ENCODE measurements at regions not wholly inside any gene's neighbourhood (a gene's known extent, or its start where the extent isn't known, plus 50 kb on each side); places are given as distances from the start of the nearest gene placed in this dataset.

GRCh38 chr15:93968773-93969172 lies 262.6 kb upstream of the MCTP2 start:
- DNase-seq (ENCODE audit: low read depth in 1 of 2, low spot score in 1 of 2), result no peak
- Histone ChIP-seq H3K27me3 (ENCODE audit: insufficient read depth, poor library complexity, severe bottlenecking) (no peaks in the 10 kb centered on the region), H3K27ac (replicated peaks) (no peak overlapping the region), H3K4me3 (replicated peaks; ENCODE audit: insufficient read depth, low read length) (no peak overlapping the region)
- no peak for TF ChIP-seq CTCF (IDR thresholded peaks at IDR 0.05; ENCODE audit: insufficient read depth, low read length)
- TF ChIP-seq POLR2AphosphoS5 (IDR thresholded peaks at IDR 0.05; ENCODE audit: low read depth), result no peak
- TF ChIP-seq SPI1 (IDR thresholded peaks at IDR 0.05; ENCODE audit: borderline replicate concordance, low read depth), result no peak
- TF ChIP-seq REST (IDR thresholded peaks at IDR 0.05; ENCODE audit: insufficient replicate concordance, low read depth), result no peak
- no peak for TF ChIP-seq GABPA (IDR thresholded peaks at IDR 0.05; ENCODE audit: low read depth)

- Histone ChIP-seq H3K27me3 (ENCODE audit: insufficient read depth, poor library complexity, severe bottlenecking) (peaks cover 2% of the 10 kb centered on the region), H3K4me3 (replicated peaks; ENCODE audit: insufficient read depth, low read length) (no peak overlapping the region), H3K27ac (replicated peaks) (no peak overlapping the region)
- TF ChIP-seq POLR2AphosphoS5 (IDR thresholded peaks at IDR 0.05; ENCODE audit: low read depth) (no peak), GABPA (IDR thresholded peaks at IDR 0.05; ENCODE audit: low read depth) (no peak), CTCF (IDR thresholded peaks at IDR 0.05; ENCODE audit: insufficient read depth, low read length) (no peak), SPI1 (IDR thresholded peaks at IDR 0.05; ENCODE audit: borderline replicate concordance, low read depth) (no peak), REST (IDR thresholded peaks at IDR 0.05; ENCODE audit: insufficient replicate concordance, low read depth) (no peak)
- no peak for DNase-seq (ENCODE audit: low read depth in 1 of 2, low spot score in 1 of 2)
Observed at GRCh38 chr15:93965304-93965908, 266.0 kb upstream of the MCTP2 start.

DNA sequence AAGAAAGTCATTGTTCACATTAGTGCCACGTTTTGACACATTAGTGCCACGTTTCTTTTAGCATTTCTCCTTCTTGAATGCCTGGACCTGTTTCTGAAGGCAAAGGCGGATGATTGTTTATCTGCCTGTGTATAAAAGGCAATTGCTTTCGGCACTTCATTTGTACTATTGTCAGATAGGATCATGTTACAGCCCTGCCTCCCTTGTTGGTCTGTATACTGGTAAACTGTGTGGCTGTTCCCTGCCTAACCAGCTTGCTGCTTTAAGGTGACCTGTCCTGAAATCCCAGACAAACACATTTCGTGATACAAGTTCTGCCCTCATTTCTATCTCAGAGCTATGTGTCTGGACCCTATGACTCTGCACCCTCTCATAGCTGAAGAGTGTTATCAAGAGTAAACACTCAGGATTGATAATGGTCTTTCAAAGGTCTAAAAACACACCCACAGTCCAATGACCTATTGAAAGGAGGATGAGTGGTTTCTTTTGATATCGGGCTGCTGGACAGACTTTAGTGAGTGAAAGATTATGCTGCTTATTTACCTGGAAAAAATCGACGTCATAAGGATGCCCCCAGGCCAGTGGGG lies 276.3 kb upstream of the MCTP2 start:
- TF ChIP-seq GABPA (IDR thresholded peaks at IDR 0.05; ENCODE audit: low read depth) (no peak), POLR2AphosphoS5 (IDR thresholded peaks at IDR 0.05; ENCODE audit: low read depth) (no peak), REST (IDR thresholded peaks at IDR 0.05; ENCODE audit: insufficient replicate concordance, low read depth) (no peak), CTCF (IDR thresholded peaks at IDR 0.05; ENCODE audit: insufficient read depth, low read length) (no peak), SPI1 (IDR thresholded peaks at IDR 0.05; ENCODE audit: borderline replicate concordance, low read depth) (no peak)
- DNase-seq (ENCODE audit: low read depth in 1 of 2, low spot score in 1 of 2), result no peak
- no peak overlapping the region for H3K4me3 ChIP-seq (replicated peaks; ENCODE audit: insufficient read depth, low read length)

More for the DNA sequence above, 276.3 kb upstream of the MCTP2 start:
- H3K27ac ChIP-seq (replicated peaks), result no peak overlapping the region
- H3K27me3 ChIP-seq (ENCODE audit: insufficient read depth, poor library complexity, severe bottlenecking), result peaks cover 2% of the 10 kb centered on the region

Measured in HL-60 (cell line).